SK-N-SH (cell line): ENCODE measurements at regions not wholly inside any gene's neighbourhood (a gene's known extent, or its start where the extent isn't known, plus 50 kb on each side); places are given as distances from the start of the nearest gene placed in this dataset.

Experiments used
- CHD2 ChIP-seq: fragments of 150-350 bp; IDR thresholded peaks from 2 replicates; pipeline ENCODE4 v1.6.1; 2018; ENCODE audit warnings: low read length; ENCODE audit not compliant: partially characterized antibody
- EP300 ChIP-seq, 2 experiments: IDR thresholded peaks; 2 replicates each; pipeline versions ENCODE4 v1.4.0 to v1.6.1; 2012; ENCODE audit warnings: borderline replicate concordance in 1 of 2, low read depth in 1 of 2, low read length in 1 of 2
- FOXJ3 ChIP-seq: sonication (generic); formaldehyde crosslinking; IDR thresholded peaks from 2 replicates; pipeline ENCODE4 v1.5.1; 2020; ENCODE audit warnings: mild to moderate bottlenecking, missing genetic modification reagents
- FOXM1 ChIP-seq: IDR thresholded peaks from 2 replicates; pipeline ENCODE4 v1.4.0; 2012; ENCODE audit warnings: low read depth, mild to moderate bottlenecking
- MEF2A ChIP-seq: IDR thresholded peaks from 2 replicates; pipeline ENCODE4 v1.4.0; 2012; ENCODE audit warnings: low read depth, borderline replicate concordance
- MXI1 ChIP-seq: IDR thresholded peaks from 2 replicates; pipeline ENCODE4 v1.6.1; 2012; ENCODE audit warnings: mild to moderate bottlenecking, low read depth, low read length, improper control_type of control experiment
- POLR2AphosphoS5 ChIP-seq: IDR thresholded peaks from 2 replicates; pipeline ENCODE4 v1.6.1; 2012; ENCODE audit warnings: low read depth, low read length
- RAD21 ChIP-seq: IDR thresholded peaks from 2 replicates; pipeline ENCODE4 v1.6.1; 2012; ENCODE audit warnings: mild to moderate bottlenecking, low read length
- TCF12 ChIP-seq: IDR thresholded peaks from 2 replicates; pipeline ENCODE4 v1.4.0; 2012
- USF2 ChIP-seq: fragments of 150-350 bp; IDR thresholded peaks from 2 replicates; pipeline ENCODE4 v1.6.1; 2017; ENCODE audit warnings: antibody characterized with exemption, low read length, low read depth, borderline replicate concordance
- YY1 ChIP-seq: IDR thresholded peaks from 2 replicates; pipeline ENCODE4 v1.4.0; 2012; ENCODE audit warnings: low read depth, mild to moderate bottlenecking
- TF ChIP-seq, protein P1 (sequence below): fragments of 200-600 bp; sonication (generic); IDR thresholded peaks from 2 replicates; pipeline ENCODE4 v1.6.1; 2017; ENCODE audit warnings: antibody characterized with exemption, mild to moderate bottlenecking, moderate library complexity
- TF ChIP-seq, protein P2 (sequence below): IDR thresholded peaks from 2 replicates; pipeline ENCODE4 v1.4.0; 2012; ENCODE audit warnings: low read depth
- TF ChIP-seq, protein P3 (sequence below): IDR thresholded peaks from 2 replicates; pipeline ENCODE4 v1.6.1; 2012; ENCODE audit warnings: mild to moderate bottlenecking, low read depth, low read length, moderate library complexity

DNA sequence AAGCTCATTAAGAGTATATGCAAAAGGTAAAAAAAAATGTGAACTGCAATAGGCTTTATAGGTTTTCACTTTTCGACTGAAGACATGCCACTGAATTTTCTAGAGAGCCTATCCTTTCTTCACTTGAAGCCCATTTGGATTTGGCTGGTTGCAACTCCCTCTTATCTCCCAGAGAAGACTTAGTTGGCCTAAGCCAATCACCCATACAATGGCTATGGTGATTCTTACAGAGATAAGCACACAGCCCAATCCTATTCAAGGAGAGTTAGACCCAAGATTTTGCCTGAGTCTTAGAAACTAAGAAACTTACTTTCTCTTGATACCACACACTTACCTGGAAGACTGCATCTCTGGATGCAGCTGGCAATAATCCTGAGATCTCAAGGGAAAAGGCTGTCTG is 167.3 kb upstream of the PTCHD4 start:
- TF ChIP-seq POLR2AphosphoS5 (no peak), USF2 (no peak), MXI1 (no peak), EP300 (IDR thresholded peaks at IDR 0.05; ENCODE audit: borderline replicate concordance in 1 of 2, low read depth in 1 of 2, low read length in 1 of 2) (no peak), FOXJ3 (no peak), TCF12 (no peak), RAD21 (no peak), MEF2A (no peak), FOXM1 (no peak), CHD2 (no peak), YY1 (no peak)
- TF ChIP-seq, protein P1, sequence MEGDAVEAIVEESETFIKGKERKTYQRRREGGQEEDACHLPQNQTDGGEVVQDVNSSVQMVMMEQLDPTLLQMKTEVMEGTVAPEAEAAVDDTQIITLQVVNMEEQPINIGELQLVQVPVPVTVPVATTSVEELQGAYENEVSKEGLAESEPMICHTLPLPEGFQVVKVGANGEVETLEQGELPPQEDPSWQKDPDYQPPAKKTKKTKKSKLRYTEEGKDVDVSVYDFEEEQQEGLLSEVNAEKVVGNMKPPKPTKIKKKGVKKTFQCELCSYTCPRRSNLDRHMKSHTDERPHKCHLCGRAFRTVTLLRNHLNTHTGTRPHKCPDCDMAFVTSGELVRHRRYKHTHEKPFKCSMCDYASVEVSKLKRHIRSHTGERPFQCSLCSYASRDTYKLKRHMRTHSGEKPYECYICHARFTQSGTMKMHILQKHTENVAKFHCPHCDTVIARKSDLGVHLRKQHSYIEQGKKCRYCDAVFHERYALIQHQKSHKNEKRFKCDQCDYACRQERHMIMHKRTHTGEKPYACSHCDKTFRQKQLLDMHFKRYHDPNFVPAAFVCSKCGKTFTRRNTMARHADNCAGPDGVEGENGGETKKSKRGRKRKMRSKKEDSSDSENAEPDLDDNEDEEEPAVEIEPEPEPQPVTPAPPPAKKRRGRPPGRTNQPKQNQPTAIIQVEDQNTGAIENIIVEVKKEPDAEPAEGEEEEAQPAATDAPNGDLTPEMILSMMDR = no peak
- TF ChIP-seq, protein P2, sequence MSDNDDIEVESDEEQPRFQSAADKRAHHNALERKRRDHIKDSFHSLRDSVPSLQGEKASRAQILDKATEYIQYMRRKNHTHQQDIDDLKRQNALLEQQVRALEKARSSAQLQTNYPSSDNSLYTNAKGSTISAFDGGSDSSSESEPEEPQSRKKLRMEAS = no peak
- TF ChIP-seq, protein P3, sequence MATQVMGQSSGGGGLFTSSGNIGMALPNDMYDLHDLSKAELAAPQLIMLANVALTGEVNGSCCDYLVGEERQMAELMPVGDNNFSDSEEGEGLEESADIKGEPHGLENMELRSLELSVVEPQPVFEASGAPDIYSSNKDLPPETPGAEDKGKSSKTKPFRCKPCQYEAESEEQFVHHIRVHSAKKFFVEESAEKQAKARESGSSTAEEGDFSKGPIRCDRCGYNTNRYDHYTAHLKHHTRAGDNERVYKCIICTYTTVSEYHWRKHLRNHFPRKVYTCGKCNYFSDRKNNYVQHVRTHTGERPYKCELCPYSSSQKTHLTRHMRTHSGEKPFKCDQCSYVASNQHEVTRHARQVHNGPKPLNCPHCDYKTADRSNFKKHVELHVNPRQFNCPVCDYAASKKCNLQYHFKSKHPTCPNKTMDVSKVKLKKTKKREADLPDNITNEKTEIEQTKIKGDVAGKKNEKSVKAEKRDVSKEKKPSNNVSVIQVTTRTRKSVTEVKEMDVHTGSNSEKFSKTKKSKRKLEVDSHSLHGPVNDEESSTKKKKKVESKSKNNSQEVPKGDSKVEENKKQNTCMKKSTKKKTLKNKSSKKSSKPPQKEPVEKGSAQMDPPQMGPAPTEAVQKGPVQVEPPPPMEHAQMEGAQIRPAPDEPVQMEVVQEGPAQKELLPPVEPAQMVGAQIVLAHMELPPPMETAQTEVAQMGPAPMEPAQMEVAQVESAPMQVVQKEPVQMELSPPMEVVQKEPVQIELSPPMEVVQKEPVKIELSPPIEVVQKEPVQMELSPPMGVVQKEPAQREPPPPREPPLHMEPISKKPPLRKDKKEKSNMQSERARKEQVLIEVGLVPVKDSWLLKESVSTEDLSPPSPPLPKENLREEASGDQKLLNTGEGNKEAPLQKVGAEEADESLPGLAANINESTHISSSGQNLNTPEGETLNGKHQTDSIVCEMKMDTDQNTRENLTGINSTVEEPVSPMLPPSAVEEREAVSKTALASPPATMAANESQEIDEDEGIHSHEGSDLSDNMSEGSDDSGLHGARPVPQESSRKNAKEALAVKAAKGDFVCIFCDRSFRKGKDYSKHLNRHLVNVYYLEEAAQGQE = no peak
